Transverse colon (tissue), 3 donors: ENCODE measurements at regions not wholly inside any gene's neighbourhood (a gene's known extent, or its start where the extent isn't known, plus 50 kb on each side); places are given as distances from the start of the nearest gene placed in this dataset.

Experiments
- CTCF ChIP-seq, 5 experiments: fragments of 200-600 bp in 3 of 5; fragments of 450-650 bp in 2 of 5; sonication (generic) in 3 of 5; IDR thresholded peaks; 1 replicate in 2 of 5; 2 replicates in 3 of 5; pipeline ENCODE4 v1.5.1; 2016 to 2017; ENCODE audit warnings: antibody characterized with exemption in 5 of 5, inconsistent platforms in 3 of 5, mild to moderate bottlenecking in 2 of 5, moderate library complexity in 1 of 5
- EP300 ChIP-seq: sonication (generic); formaldehyde crosslinking; IDR thresholded peaks from one replicate; pipeline ENCODE4 v1.6.1; 2017; ENCODE audit warnings: antibody characterized with exemption, low read depth
- POLR2A ChIP-seq: fragments of 450-650 bp; IDR thresholded peaks from one replicate; pipeline ENCODE4 v1.6.1; 2016; ENCODE audit warnings: antibody characterized with exemption, mild to moderate bottlenecking, moderate library complexity

GRCh38 chr1:81587426-81587825 is 213.3 kb upstream of the ADGRL2 start:
- TF ChIP-seq CTCF (IDR thresholded peaks at IDR 0.05) = no peak
- TF ChIP-seq EP300 = no peak
- no peak for TF ChIP-seq POLR2A
